Fibroblast of the conjunctiva (primary cell): ENCODE measurements at regions not wholly inside any gene's neighbourhood (a gene's known extent, or its start where the extent isn't known, plus 50 kb on each side); places are given as distances from the start of the nearest gene placed in this dataset.
A peak's percentile ranks its signal among the peaks of the same experiment; 100 is the strongest.

Experiments
- DNase-seq: peaks from one replicate; pipeline ENCODE4 v3.0.0-alpha.2; 2010; ENCODE audit warnings: low read depth

DNA sequence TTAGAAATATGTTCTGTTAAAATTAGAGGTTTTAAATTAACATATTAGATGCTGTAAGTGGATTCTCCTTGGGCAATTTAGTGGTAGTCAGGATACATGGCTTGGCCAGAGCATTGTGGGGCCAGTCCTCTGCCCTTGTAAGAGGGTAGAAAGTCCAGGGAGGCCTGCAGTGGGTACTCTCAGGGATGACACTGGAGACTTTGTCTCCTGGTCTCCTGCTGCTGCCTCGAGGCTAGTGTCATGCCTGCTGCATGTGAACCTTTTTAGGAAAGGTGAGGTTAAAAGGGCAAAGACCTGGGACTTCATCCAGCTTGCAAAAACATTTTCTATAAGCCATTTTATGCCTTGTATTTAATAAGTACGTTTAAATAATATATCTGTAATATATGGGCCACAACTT is 96.8 kb upstream of the PROK2 start:
- DNase-seq: no peak

GRCh38 chr3:71881041-71881440 is 96.1 kb upstream of the PROK2 start:
- no peak for DNase-seq

- no peak for DNase-seq
These were observed 94.1 kb upstream of the PROK2 start for GRCh38 chr3:71879089-71879488.

DNA sequence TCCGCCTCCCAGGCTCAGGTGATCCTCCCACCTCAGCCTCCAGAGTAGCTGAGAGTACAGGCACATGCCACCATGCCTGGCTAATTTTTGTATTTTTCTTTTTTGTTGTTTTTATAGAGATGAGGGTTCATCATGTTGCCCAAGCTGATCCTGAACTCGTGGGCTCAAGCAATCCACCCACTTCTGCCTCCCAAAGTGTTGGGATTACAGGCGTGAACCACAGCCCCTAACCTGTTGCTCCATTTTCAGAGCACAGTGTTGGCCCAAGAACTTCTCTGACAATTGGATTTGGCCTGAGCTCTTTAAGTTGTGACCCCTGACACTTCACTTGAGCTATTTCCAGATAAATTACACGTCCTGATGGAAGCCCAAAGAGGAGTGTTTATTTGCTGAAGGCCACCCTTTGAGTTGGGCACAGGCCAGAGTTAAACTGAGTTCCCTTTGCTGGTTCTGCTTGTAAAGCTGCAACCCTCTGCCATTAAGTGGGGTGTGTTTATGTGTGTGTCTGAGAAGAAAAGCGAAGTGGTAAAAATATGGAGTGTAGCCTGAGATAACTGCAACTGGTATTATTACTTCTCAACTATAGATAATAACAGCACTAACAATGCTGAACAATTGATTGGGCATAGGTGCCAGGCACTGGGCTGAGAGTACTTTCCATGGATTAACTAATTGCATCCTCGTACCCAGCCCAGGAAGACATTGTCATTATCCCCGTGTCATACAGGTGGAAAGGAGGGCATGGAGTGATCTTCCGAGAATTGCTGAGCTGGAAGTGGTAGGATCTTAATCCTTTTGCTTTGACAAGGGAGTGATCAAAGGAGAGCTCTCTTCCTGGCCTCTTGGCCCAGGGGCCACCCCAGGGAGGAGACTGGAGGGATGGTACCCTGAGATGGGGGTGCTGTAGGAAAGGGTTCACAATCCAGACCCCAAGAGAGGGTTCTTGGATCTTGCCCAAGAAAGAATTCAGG is 91.5 kb upstream of the PROK2 start:
- no peak for DNase-seq

GRCh38 chr3:71875461-71875947 is 90.6 kb upstream of the PROK2 start:
- peak; percentile 60 for DNase-seq

DNA sequence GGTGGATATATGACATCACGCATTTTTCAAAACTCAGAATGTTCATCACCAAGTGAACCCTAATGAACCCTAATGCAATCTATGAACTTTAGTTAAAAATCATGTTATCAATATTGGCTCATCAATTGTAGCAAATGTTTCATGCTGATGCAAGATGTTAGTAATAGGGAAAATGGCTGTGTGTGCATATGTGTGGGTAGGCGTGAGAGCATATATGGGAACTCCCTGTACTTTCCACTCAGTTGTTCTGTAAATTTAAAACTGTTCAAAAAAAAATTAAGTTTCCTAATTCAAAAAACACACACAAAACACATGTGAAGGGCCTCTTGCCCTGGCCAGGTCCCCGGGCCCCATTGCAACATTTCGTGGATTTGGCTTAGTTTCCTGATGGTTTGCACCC is 89.7 kb upstream of the PROK2 start:
- DNase-seq: peak; percentile 33

DNA sequence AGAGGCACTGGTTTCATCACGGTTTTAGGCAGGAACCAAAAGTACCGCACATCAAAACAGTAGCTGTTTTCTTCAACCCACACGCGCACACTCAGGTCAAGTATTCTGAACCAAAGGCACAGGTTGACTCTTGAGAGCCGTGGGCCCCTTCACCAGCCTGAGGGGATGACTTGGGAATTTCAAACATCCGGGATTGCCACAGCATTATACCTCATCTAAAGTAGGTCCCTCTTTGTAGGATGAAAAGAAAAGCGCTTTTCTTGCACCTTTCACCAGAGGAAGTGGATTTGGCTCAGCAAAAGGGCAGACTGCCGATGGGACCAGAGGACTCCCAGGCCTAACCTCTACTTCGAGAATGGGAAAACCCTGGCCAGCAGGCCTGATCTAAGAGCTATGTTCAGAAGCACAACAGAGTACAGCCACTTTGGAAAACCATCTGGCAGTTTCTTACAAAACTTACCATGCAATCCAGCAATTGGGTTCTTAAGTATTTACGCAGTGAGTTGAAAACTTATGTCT is 88.2 kb upstream of the PROK2 start:
- no peak for DNase-seq

GRCh38 chr3:71872256-71872655 is 87.3 kb upstream of the PROK2 start:
- DNase-seq: peak; percentile 26

- no peak for DNase-seq
These were observed 86.1 kb upstream of the PROK2 start for GRCh38 chr3:71870966-71871512.

DNA sequence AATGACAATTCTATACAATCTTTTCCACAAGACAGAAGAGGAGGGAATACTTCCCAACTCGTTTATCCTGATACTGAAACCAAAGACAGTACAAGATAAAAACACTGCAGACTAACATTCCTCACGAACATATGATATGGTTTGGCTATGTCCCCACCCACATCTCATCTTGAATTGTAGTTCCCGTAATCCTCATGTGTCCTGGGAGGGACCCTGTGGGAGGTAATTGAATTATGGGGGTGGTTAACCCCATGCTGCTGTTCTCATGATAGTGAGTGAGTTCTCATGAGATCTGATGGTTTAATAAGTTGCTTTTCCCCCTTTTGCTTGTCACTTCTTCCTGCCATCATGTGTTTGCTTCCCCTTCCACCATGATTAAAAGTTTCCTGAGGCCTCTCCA is 83.9 kb upstream of the PROK2 start:
- DNase-seq: no peak

GRCh38 chr3:71865727-71866126 is 80.8 kb upstream of the PROK2 start:
- no peak for DNase-seq

DNA sequence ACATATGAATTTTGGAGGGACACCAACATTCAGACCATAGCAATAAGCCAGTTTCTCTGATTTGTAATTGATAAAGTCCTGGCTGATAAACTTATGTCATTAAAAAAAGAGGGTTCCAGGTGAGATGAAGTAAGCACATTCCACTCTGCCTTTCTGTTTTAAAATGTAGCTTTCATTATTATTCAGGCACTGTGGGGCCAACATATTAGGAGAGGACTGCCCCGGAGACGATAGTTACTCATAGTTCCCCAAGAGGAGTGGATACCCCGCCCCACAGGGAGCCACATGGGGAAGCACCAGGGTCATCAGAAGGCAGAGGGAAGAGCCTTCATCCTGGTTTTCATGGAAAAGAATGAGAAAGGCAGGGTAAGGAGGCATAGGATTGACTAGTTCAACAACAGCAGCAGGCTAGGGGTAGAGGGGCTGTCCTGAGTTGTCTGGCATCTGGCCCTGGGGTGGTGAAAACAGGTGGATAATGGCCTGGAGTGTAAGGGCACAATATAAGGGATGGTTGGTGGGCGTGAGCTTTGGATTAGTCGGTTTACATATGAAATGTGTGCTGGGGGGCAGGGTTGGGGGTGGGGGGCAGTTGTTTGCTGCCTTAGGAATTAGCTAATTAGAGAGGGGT is 78.7 kb upstream of the PROK2 start:
- DNase-seq: no peak

GRCh38 chr3:71862371-71863140 is 77.6 kb upstream of the PROK2 start:
- DNase-seq: peak; percentile 21

- DNase-seq: peak; percentile 16
These were observed 74.2 kb upstream of the PROK2 start for GRCh38 chr3:71859123-71859519.

GRCh38 chr3:71858503-71859122 is 73.7 kb upstream of the PROK2 start:
- DNase-seq: no peak

GRCh38 chr3:71857956-71858355 is 73.0 kb upstream of the PROK2 start:
- no peak for DNase-seq

DNA sequence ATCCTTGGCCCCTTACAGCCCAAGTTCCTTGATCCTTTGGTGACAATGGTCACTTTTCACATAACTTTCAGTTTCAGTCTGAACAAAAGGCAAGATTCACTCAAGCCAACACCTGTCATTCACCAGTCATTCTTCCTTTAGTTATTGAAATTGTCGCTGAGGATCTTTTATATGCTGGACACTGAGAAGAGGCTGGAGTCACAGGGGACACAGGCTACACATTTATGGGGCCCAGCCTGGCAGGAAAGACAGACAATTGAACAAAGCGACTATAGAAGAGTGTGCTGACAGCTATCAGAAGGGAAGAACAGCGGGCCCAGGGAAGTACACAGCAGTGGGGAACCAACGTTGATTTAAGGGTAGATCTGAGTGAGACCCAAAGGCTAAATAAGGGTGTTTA is 69.8 kb upstream of the PROK2 start:
- no peak for DNase-seq

DNA sequence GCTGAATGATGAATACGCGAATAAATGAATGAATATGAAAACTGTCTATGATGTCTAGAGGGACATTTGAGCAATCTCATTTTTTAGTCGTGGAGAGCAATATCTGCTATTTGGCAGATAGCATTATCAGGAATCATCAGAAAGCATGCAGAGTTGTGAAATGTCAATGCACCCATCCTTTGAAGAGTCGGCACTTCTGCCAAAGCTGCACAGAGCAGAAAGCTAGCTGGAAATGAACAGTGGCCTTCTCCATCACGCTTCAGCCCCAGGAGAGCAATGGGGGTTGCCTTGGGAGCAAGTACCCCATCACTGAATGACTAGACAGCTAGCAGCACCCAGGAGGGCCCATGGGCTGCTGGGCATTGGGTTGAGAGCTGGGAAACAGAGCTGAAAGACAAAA is 69.1 kb upstream of the PROK2 start:
- no peak for DNase-seq

GRCh38 chr3:71851878-71852277 is 66.9 kb upstream of the PROK2 start:
- DNase-seq: no peak

DNA sequence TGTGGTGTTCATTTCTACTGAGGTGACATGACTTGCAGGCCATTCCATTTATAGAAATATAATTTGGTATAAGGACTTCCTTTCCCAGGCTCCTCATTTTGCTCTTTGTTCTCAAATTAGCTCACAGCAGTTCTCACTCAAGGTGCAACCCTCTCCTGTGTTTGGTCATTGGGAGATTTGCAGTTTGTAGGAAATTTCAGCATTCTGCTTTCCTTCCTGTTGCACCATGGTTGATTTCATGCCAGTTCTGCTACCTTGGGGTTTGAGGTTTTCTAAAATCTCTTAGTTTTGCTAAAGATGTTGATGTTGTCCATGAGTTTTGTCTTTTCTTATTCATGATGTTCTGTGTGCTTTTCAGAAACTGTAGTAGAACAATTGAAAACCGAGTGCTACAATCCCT is 65.7 kb upstream of the PROK2 start:
- DNase-seq: no peak

GRCh38 chr3:71849681-71850080 is 64.7 kb upstream of the PROK2 start:
- no peak for DNase-seq

- no peak for DNase-seq
These were observed 62.8 kb upstream of the PROK2 start for GRCh38 chr3:71847794-71848193.
